Suprapubic skin (tissue), 3 donors: ENCODE measurements at regions not wholly inside any gene's neighbourhood (a gene's known extent, or its start where the extent isn't known, plus 50 kb on each side); places are given as distances from the start of the nearest gene placed in this dataset.

ENCODE experiments used
- POLR2A ChIP-seq, 2 donors: fragments of 450-650 bp; IDR thresholded peaks; one replicate each; pipeline ENCODE4 v1.6.1; 2017; ENCODE audit warnings: antibody characterized with exemption in 2 of 2, mild to moderate bottlenecking in 2 of 2, moderate library complexity in 2 of 2
- TF ChIP-seq, protein P1 (sequence below), 2 donors: fragments of 200-600 bp in 1 of 2; fragments of 450-650 bp in 1 of 2; sonication (generic) in 1 of 2; IDR thresholded peaks; one replicate each; pipeline ENCODE4 v1.5.1; 2016 to 2019; ENCODE audit warnings: antibody characterized with exemption in 2 of 2, mild to moderate bottlenecking in 1 of 2, moderate library complexity in 1 of 2

DNA sequence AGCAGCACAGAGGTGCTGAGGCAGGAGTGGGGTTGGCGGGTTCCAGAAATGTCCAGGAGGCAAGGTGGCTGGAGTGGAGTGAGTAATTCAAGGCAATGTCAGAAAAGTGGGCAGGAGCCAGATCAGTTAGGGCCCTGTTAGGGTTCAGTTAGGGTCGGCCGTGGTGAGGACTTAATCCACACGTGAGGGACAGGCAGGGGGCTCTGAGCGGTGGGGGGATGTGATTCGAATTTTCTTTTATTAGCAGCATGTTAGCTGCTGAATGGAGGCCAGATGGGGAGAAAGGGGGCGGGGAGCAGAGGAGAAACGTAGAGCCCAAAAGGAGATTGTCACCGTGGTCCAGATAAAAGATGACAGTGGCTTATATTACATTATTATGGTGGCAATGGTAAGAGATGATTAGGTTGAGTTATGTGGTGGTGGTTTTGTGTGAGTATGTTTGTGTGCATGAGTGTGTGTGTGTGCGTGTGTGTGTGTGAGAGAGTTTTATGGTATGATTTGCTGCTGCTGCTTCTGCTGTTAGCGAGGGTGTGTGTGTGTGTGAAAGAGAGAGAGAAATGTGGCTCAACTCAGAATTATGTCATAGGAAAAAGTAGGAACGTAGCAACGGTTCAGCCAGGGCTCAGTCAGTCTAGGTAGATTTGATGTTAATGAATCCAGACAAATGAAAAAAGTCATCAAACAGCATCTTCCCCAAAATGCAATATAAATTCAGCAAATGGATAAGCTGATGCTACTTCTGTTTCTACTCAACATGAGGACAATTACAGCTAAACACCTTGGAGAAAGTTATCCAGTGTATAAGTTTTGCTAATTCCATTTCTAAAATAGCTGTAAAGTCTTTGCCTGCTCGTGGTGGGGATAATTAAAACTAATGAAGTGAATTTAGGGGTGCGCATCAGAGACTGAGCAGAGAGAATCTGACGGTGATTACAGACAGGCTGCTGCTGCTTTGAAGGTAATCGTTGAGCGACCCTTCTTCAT, 390.6 kb downstream of the HAPSTR1 start:
- TF ChIP-seq, protein P1, sequence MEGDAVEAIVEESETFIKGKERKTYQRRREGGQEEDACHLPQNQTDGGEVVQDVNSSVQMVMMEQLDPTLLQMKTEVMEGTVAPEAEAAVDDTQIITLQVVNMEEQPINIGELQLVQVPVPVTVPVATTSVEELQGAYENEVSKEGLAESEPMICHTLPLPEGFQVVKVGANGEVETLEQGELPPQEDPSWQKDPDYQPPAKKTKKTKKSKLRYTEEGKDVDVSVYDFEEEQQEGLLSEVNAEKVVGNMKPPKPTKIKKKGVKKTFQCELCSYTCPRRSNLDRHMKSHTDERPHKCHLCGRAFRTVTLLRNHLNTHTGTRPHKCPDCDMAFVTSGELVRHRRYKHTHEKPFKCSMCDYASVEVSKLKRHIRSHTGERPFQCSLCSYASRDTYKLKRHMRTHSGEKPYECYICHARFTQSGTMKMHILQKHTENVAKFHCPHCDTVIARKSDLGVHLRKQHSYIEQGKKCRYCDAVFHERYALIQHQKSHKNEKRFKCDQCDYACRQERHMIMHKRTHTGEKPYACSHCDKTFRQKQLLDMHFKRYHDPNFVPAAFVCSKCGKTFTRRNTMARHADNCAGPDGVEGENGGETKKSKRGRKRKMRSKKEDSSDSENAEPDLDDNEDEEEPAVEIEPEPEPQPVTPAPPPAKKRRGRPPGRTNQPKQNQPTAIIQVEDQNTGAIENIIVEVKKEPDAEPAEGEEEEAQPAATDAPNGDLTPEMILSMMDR (IDR thresholded peaks at IDR 0.05) = no peak
- no peak for TF ChIP-seq POLR2A (IDR thresholded peaks at IDR 0.05)
